WERI-Rb-1 (cell line): ENCODE measurements at regions not wholly inside any gene's neighbourhood (a gene's known extent, or its start where the extent isn't known, plus 50 kb on each side); places are given as distances from the start of the nearest gene placed in this dataset.

ENCODE experiments used
- DNase-seq: peaks from one replicate; pipeline ENCODE4 v3.0.0-alpha.2; 2020
- H3K27ac ChIP-seq: fragments of 250-450 bp; sonication (Bioruptor Pico); 2 replicates; pipeline ENCODE4 v1.5.1; 2020; ENCODE audit warnings: mild to moderate bottlenecking, moderate library complexity
- H3K27me3 ChIP-seq: fragments of 250-450 bp; sonication (Bioruptor Pico); 2 replicates; pipeline ENCODE4 v1.5.1; 2021; ENCODE audit warnings: mild to moderate bottlenecking, low read depth, moderate library complexity; ENCODE audit not compliant: insufficient read depth, severe bottlenecking
- H3K36me3 ChIP-seq: fragments of 250-450 bp; sonication (Bioruptor Pico); 2 replicates; pipeline ENCODE4 v1.5.1; 2020; ENCODE audit warnings: mild to moderate bottlenecking, moderate library complexity
- H3K4me3 ChIP-seq: 2 replicates; pipeline ENCODE4 v1.5.1; 2011; ENCODE audit warnings: low read depth, mild to moderate bottlenecking, control low read depth, low read length
- H3K9me3 ChIP-seq: fragments of 250-450 bp; sonication (Bioruptor Pico); 2 replicates; pipeline ENCODE4 v1.5.1; 2021; ENCODE audit warnings: mild to moderate bottlenecking, moderate library complexity; ENCODE audit not compliant: severe bottlenecking
- TF ChIP-seq, protein P1 (sequence below): IDR thresholded peaks from 2 replicates; pipeline ENCODE4 v1.5.1; 2011; ENCODE audit warnings: low read depth, mild to moderate bottlenecking, control low read depth, inconsistent platforms, low read length

DNA sequence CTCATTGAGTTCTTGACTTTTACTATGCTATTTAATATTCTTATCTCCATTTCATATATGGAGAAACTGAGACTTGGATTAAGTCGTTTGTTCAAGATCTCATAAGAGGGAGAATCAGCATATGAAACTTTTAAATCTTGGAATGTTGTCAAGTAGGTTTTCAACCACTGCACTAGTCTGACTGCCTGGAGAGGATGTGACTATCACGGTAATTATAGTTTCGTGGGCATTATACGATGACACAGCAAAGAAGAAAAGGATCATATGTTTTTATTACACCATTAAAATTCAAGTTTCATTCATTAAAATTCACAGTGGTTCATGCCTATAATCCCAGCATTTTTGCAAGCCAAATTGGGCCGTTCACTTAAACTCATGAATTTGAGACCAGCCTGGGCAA is 555.2 kb downstream of the SLITRK1 start:
- Histone ChIP-seq H3K9me3 (no peaks in the 10 kb centered on the region), H3K27me3 (no peaks in the 10 kb centered on the region), H3K4me3 (no peak overlapping the region), H3K27ac (no peak overlapping the region), H3K36me3 (no peaks in the 10 kb centered on the region)
- DNase-seq = no peak
- TF ChIP-seq, protein P1, sequence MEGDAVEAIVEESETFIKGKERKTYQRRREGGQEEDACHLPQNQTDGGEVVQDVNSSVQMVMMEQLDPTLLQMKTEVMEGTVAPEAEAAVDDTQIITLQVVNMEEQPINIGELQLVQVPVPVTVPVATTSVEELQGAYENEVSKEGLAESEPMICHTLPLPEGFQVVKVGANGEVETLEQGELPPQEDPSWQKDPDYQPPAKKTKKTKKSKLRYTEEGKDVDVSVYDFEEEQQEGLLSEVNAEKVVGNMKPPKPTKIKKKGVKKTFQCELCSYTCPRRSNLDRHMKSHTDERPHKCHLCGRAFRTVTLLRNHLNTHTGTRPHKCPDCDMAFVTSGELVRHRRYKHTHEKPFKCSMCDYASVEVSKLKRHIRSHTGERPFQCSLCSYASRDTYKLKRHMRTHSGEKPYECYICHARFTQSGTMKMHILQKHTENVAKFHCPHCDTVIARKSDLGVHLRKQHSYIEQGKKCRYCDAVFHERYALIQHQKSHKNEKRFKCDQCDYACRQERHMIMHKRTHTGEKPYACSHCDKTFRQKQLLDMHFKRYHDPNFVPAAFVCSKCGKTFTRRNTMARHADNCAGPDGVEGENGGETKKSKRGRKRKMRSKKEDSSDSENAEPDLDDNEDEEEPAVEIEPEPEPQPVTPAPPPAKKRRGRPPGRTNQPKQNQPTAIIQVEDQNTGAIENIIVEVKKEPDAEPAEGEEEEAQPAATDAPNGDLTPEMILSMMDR = no peak

DNA sequence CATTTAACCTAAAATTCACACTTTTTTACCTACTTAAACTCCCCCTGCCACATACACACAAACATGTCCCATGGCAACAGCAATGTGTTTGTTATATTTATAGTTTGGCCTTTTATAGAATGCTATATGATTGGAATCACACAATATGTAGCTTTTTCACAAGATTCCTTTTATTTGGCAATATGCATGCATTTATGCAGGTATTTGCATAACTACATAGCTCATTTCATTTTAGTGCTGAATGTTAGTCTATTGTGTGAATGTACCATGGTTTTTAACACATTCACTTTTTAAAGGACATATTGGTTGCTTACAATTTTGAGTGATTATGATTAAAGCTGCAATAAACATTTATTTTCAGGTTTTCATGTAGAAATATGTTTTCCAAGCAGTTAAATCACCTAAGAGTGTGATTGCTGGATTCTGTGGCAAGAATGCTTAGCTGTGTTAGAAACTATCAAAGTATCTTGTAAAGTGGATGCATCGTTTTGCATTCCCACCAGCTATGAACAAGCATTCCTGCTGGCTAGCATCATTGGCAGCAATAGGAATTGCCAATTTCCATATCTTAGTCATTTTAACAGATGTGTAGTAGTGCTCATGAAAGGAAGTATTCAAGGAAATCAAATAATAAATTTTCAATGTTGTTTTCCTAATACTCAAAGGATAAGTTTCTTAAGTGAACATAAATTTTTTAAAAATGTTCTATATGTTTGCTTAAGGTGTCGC is 557.0 kb downstream of the SLITRK1 start:
- Histone ChIP-seq H3K36me3 (no peaks in the 10 kb centered on the region), H3K27me3 (no peaks in the 10 kb centered on the region), H3K4me3 (no peak overlapping the region), H3K27ac (no peak overlapping the region), H3K9me3 (no peaks in the 10 kb centered on the region)
- no peak for DNase-seq
- TF ChIP-seq, protein P1 = no peak

DNA sequence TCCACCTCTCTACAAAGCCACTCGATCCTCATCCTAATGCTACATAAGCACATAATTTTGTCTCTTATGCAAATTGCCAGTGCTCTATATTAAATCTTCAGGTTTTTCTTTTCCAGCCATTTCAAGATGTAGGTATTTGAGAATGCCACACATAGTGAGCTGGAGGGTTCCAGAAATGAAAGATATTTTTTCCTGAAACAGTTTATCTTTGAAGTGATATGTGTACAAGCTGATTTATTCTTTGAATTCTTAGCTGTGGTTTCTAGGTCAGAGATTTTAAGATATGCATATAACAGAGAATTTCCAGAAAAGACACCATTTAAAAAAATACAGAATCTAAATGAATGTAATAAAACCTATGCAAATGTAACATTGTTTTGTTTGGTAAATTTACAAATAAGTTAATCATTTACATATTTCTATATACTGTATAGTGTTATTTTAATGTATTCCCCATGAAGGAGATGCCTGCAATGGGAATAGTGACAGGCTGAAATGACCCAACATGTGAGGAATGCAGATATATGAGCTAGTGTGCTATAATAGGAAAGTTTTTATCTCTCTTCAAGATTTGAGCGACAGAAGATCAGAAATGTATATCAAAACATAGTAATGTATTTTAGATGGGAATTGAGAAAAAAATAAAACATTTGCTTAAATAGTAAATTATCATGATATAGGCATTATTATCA is 570.2 kb downstream of the SLITRK1 start:
- no peak overlapping the region for H3K4me3 ChIP-seq
- TF ChIP-seq, protein P1 = no peak
- H3K36me3 ChIP-seq = no peaks in the 10 kb centered on the region
- no peaks in the 10 kb centered on the region for H3K9me3 ChIP-seq
- H3K27me3 ChIP-seq = no peaks in the 10 kb centered on the region
- DNase-seq = no peak
- no peak overlapping the region for H3K27ac ChIP-seq

GRCh38 chr13:83298617-83299016 is 583.7 kb downstream of the SLITRK1 start:
- DNase-seq = no peak
- Histone ChIP-seq H3K36me3 (no peaks in the 10 kb centered on the region), H3K27me3 (no peaks in the 10 kb centered on the region), H3K4me3 (no peak overlapping the region), H3K9me3 (peaks cover 2% of the 10 kb centered on the region), H3K27ac (no peak overlapping the region)
- TF ChIP-seq, protein P1 = no peak

- DNase-seq = no peak
- Histone ChIP-seq H3K27ac (no peak overlapping the region), H3K27me3 (no peaks in the 10 kb centered on the region), H3K4me3 (no peak overlapping the region), H3K9me3 (peaks cover 2% of the 10 kb centered on the region), H3K36me3 (no peaks in the 10 kb centered on the region)
- TF ChIP-seq, protein P1 = no peak
These were observed 584.5 kb downstream of the SLITRK1 start for GRCh38 chr13:83297586-83298290.
